ENCODE measurements at regions not wholly inside any gene's neighbourhood (a gene's known extent, or its start where the extent isn't known, plus 50 kb on each side); places are given as distances from the start of the nearest gene placed in this dataset.

DNA sequence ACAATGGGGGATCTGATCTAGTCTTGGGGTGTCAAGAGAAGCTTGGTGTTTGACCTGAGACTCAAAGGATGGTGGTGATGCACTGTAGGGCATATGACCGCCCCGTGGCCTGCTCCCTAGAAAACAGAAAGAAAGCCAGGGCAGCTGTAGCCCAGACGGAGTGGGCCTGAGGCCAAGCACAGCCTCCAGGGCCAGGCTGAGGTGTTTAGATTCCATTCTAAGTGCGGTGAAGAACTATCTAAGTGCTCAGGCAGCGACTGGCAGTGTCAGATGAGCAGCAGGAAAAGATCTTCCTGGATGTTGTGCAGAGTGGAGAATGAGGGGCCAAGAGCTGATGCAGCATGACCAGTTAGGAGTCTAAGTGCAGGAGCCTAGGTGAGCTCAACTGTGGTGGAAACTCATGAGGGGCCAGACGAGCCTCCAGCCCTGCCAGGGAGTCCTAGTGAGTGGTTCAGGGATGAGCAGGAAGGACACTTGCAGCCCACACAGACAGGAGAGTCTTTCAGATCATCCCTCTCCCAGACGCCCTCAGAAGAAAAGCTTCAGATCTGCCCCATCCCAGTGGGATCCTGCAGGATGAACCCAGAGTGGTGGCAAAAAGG, 314.2 kb upstream of the CCL2 start:
- Histone ChIP-seq H3K4me2 (ENCODE audit: low read length) (no peak overlapping the region), H2AFZ (ENCODE audit: low read depth, low read length) (no peak overlapping the region), H3K36me3 (replicated peaks; ENCODE audit: low read depth, low read length) (no peaks in the 10 kb centered on the region), H3K27me3 (ENCODE audit: low read depth, low read length) (no peaks in the 10 kb centered on the region), H3K4me1 (ENCODE audit: low read length) (no peaks in the 10 kb centered on the region), H3K9me3 (ENCODE audit: insufficient read depth, low read length) (no peaks in the 10 kb centered on the region), H3K27ac (ENCODE audit: low read length) (no peak overlapping the region), H3K9ac (ENCODE audit: low read length) (no peak overlapping the region), H4K20me1 (ENCODE audit: insufficient read depth, low read length) (no peaks in the 10 kb centered on the region), H3K4me3 (ENCODE audit: low read length) (no peak overlapping the region), H3K79me2 (ENCODE audit: low read length) (no peaks in the 10 kb centered on the region)
- no peak for TF ChIP-seq EZH2phosphoT487 (IDR thresholded peaks at IDR 0.05; ENCODE audit: low read depth)

DNA sequence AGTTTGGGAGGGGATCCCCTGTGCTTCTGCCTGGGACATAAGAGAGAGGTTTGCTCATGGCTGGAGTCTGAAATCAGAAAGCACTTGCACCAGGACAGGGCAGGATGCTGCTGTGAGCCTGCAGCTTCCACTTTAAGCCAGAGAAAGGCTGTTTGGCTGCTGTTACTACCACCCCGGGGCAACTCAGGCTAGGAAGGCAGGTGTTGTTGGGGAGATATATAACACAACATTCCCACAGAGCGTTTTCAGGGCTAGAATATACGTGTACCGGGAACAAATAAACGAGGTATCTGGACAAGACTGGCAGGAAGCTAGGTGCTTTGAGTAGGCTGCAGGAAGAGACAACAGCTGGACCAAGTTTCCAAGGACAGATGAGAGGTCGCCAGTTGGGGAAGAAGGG, 313.3 kb upstream of the CCL2 start:
- no peak overlapping the region for H3K4me3 ChIP-seq (ENCODE audit: low read length)
- no peaks in the 10 kb centered on the region for H3K9me3 ChIP-seq (ENCODE audit: insufficient read depth, low read length)
- no peaks in the 10 kb centered on the region for H3K27me3 ChIP-seq (ENCODE audit: low read depth, low read length)
- no peaks in the 10 kb centered on the region for H3K4me1 ChIP-seq (ENCODE audit: low read length)
- H3K27ac ChIP-seq (ENCODE audit: low read length), result no peak overlapping the region
- H3K4me2 ChIP-seq (ENCODE audit: low read length), result no peak overlapping the region
- H3K36me3 ChIP-seq (replicated peaks; ENCODE audit: low read depth, low read length), result no peaks in the 10 kb centered on the region
- H2AFZ ChIP-seq (ENCODE audit: low read depth, low read length), result no peak overlapping the region
- no peaks in the 10 kb centered on the region for H4K20me1 ChIP-seq (ENCODE audit: insufficient read depth, low read length)
- H3K9ac ChIP-seq (ENCODE audit: low read length), result no peak overlapping the region
- H3K79me2 ChIP-seq (ENCODE audit: low read length), result no peaks in the 10 kb centered on the region
- TF ChIP-seq EZH2phosphoT487 (IDR thresholded peaks at IDR 0.05; ENCODE audit: low read depth), result no peak
- TF ChIP-seq, protein P1, sequence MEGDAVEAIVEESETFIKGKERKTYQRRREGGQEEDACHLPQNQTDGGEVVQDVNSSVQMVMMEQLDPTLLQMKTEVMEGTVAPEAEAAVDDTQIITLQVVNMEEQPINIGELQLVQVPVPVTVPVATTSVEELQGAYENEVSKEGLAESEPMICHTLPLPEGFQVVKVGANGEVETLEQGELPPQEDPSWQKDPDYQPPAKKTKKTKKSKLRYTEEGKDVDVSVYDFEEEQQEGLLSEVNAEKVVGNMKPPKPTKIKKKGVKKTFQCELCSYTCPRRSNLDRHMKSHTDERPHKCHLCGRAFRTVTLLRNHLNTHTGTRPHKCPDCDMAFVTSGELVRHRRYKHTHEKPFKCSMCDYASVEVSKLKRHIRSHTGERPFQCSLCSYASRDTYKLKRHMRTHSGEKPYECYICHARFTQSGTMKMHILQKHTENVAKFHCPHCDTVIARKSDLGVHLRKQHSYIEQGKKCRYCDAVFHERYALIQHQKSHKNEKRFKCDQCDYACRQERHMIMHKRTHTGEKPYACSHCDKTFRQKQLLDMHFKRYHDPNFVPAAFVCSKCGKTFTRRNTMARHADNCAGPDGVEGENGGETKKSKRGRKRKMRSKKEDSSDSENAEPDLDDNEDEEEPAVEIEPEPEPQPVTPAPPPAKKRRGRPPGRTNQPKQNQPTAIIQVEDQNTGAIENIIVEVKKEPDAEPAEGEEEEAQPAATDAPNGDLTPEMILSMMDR (IDR thresholded peaks at IDR 0.05; ENCODE audit: low read depth, low read length), result no peak

DNA sequence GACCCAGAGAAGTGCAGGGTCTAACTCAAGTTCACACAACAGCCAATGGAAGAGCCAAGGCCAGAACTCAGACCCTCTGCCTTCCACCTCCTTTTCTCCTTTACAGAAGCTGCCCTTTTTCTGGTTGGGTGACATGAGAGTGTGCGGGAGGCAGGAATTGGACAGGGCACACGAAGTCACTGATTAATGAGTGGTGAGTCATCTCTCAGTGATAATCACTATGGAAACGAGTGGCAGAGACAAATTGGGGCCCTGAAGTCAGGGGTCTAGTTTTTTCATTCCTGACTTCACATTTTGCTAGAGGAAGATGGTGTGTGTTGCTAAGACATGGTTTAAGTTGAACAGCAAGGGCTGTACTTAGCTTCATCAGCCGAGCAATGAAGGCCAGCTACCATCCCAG, 312.7 kb upstream of the CCL2 start:
- Histone ChIP-seq H3K4me1 (ENCODE audit: low read length) (no peaks in the 10 kb centered on the region), H3K27me3 (ENCODE audit: low read depth, low read length) (no peaks in the 10 kb centered on the region), H3K4me2 (ENCODE audit: low read length) (no peak overlapping the region), H3K4me3 (ENCODE audit: low read length) (no peak overlapping the region), H2AFZ (ENCODE audit: low read depth, low read length) (no peak overlapping the region), H4K20me1 (ENCODE audit: insufficient read depth, low read length) (no peaks in the 10 kb centered on the region), H3K9me3 (ENCODE audit: insufficient read depth, low read length) (no peaks in the 10 kb centered on the region), H3K27ac (ENCODE audit: low read length) (no peak overlapping the region), H3K9ac (ENCODE audit: low read length) (no peak overlapping the region), H3K79me2 (ENCODE audit: low read length) (no peaks in the 10 kb centered on the region), H3K36me3 (replicated peaks; ENCODE audit: low read depth, low read length) (no peaks in the 10 kb centered on the region)
- no peak for TF ChIP-seq EZH2phosphoT487 (IDR thresholded peaks at IDR 0.05; ENCODE audit: low read depth)
- TF ChIP-seq, protein P1 (IDR thresholded peaks at IDR 0.05; ENCODE audit: low read depth, low read length), result no peak

DNA sequence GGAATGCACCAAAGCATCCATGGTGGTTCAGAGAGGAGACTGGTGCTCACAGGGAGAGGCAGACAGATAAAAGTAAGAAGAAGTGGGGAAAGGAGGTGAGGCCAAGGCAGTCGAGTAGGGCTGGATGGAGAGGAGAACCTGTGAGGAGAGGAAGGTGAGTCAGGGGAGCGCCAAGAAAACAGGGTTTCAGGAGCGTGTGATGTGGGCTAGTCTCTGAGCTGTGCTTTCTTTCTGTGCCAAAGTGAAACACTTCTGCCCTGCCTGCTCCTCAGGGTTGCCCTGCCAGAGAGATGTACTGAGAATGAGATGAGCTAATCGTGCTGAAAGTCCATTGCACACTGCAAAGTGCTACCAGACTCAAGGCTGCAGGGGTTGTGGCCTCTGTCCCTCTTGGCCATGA, 310.7 kb upstream of the CCL2 start:
- Histone ChIP-seq H3K4me1 (ENCODE audit: low read length) (no peaks in the 10 kb centered on the region), H3K27me3 (ENCODE audit: low read depth, low read length) (no peaks in the 10 kb centered on the region), H3K4me3 (ENCODE audit: low read length) (no peak overlapping the region), H2AFZ (ENCODE audit: low read depth, low read length) (no peak overlapping the region), H3K4me2 (ENCODE audit: low read length) (no peak overlapping the region), H3K36me3 (replicated peaks; ENCODE audit: low read depth, low read length) (no peaks in the 10 kb centered on the region), H4K20me1 (ENCODE audit: insufficient read depth, low read length) (no peaks in the 10 kb centered on the region), H3K9me3 (ENCODE audit: insufficient read depth, low read length) (no peaks in the 10 kb centered on the region), H3K27ac (ENCODE audit: low read length) (no peak overlapping the region), H3K9ac (ENCODE audit: low read length) (no peak overlapping the region), H3K79me2 (ENCODE audit: low read length) (no peaks in the 10 kb centered on the region)
- TF ChIP-seq, protein P1 (IDR thresholded peaks at IDR 0.05; ENCODE audit: low read depth, low read length), result no peak
- no peak for TF ChIP-seq EZH2phosphoT487 (IDR thresholded peaks at IDR 0.05; ENCODE audit: low read depth)

Measured in OCI-LY3 (cell line).